Upper lobe of left lung (tissue), 4 donors: ENCODE measurements at regions not wholly inside any gene's neighbourhood (a gene's known extent, or its start where the extent isn't known, plus 50 kb on each side); places are given as distances from the start of the nearest gene placed in this dataset.

ENCODE experiments used
- POLR2A ChIP-seq, 4 donors: fragments of 450-650 bp; IDR thresholded peaks; one replicate each; pipeline ENCODE4 v1.5.1; 2016 to 2017; ENCODE audit warnings: antibody characterized with exemption in 4 of 4, mild to moderate bottlenecking in 2 of 4
- POLR2AphosphoS5 ChIP-seq, 2 donors: sonication (generic); formaldehyde crosslinking; IDR thresholded peaks; one replicate each; pipeline ENCODE4 v1.5.1; 2017; ENCODE audit warnings: antibody characterized with exemption in 2 of 2
- TF ChIP-seq, protein P1 (sequence below), 6 experiments: fragments of 450-650 bp in 4 of 6; fragments of 200-600 bp in 2 of 6; sonication (generic) in 2 of 6; IDR thresholded peaks; one replicate each; pipeline ENCODE4 v1.5.1; 2016 to 2019; ENCODE audit warnings: antibody characterized with exemption in 6 of 6

- no peak for TF ChIP-seq POLR2AphosphoS5 (IDR thresholded peaks at IDR 0.05)
- TF ChIP-seq, protein P1, sequence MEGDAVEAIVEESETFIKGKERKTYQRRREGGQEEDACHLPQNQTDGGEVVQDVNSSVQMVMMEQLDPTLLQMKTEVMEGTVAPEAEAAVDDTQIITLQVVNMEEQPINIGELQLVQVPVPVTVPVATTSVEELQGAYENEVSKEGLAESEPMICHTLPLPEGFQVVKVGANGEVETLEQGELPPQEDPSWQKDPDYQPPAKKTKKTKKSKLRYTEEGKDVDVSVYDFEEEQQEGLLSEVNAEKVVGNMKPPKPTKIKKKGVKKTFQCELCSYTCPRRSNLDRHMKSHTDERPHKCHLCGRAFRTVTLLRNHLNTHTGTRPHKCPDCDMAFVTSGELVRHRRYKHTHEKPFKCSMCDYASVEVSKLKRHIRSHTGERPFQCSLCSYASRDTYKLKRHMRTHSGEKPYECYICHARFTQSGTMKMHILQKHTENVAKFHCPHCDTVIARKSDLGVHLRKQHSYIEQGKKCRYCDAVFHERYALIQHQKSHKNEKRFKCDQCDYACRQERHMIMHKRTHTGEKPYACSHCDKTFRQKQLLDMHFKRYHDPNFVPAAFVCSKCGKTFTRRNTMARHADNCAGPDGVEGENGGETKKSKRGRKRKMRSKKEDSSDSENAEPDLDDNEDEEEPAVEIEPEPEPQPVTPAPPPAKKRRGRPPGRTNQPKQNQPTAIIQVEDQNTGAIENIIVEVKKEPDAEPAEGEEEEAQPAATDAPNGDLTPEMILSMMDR (IDR thresholded peaks at IDR 0.05) = no peak
- TF ChIP-seq POLR2A (IDR thresholded peaks at IDR 0.05) = no peak
Observed at GRCh38 chr1:59033761-59034160, 249.9 kb upstream of the JUN start.
